NCI-H2196 treated with DMSO at 0.1 percent for 48 hours (cell line): ENCODE measurements at regions not wholly inside any gene's neighbourhood (a gene's known extent, or its start where the extent isn't known, plus 50 kb on each side); places are given as distances from the start of the nearest gene placed in this dataset.
"Not testable (repeated sequence)": the region's sequence is repeated elsewhere in the genome, so short reads cannot be mapped to it uniquely, and the experiment has no call there.

ENCODE experiments used
- DNase-seq: peaks from one replicate; lab custom pipeline; 2025; ENCODE audit not compliant: unreplicated experiment; lab: John Stamatoyannopoulos, UW

GRCh38 chr18:53821141-53821540 lies 403.3 kb downstream of the MBD2 start:
- DNase-seq, result not testable (repeated sequence)

DNA sequence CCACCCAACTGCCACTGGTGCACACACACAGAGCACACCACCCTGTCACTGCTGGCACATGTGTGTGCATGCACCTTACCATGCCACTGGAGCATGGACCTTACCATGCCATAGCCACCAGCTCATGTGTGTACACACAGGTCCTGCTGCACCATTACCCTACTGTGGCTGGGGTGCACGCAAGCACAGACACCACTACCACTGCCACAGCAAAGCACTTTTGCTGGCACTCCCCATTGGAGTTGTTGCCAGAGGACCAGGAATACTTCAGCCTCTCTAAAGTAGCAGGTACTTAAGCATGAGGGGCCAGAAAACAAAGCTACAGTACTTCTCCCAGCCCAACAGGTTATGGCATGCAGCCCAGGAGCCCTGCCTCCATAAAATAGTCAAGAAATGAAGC lies 404.8 kb downstream of the MBD2 start:
- no peak for DNase-seq

GRCh38 chr18:53819174-53819573 lies 405.3 kb downstream of the MBD2 start:
- no peak for DNase-seq

GRCh38 chr18:53817976-53818950 lies 406.2 kb downstream of the MBD2 start:
- no peak for DNase-seq

DNA sequence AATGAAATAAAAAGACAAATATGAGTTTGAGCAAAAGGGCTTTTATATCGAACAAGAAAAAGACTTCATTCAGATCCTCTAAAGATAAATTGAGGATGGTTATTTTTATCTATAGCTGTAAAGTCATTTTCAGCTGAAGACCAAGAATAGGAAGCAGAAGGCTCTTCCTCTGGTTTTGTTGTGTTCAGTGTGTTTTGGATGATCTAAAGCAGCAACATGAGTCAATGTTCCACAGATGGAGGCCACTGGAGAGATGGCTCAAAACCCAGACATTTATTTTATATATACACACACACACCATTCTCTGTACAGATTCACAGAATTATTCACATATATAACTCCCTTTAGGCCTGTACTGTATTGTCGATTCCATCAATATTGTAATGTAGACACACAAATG lies 424.3 kb downstream of the MBD2 start:
- no peak for DNase-seq

GRCh38 chr18:53799134-53799533 lies 425.3 kb downstream of the MBD2 start:
- no peak for DNase-seq

GRCh38 chr18:53798516-53798915 lies 426.0 kb downstream of the MBD2 start:
- DNase-seq, result no peak

GRCh38 chr18:53797998-53798495 lies 426.4 kb downstream of the MBD2 start:
- no peak for DNase-seq

DNA sequence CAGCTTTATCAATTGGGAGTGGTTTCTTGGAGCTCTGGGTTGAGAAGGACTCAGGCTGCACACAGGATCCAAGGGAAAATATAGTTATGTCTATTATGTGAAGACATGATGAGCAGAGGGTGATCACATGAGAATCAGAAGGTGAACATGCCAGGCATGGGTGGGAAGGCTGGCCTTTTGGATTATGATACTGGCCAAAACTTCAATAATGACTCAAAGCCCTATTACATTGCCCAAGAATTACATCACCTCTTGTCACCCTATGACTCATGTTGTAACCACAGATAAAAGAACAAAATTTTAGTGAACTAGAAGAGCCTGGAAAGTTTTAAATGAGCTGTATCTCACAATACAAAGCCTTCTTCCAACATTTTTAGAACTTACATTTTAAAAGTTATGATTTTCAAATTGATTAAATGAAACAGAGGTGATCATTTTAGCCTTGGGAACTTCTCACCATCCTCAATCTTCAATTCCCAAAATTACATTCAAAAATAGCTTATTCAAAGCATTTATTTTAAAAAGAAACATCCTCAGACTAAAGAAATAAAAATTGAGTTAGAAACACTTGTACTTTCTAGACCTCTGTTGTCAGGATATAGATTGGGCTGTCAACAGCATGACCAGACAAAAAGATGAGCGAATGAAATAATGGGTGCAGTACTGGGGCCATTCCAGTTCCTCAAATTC lies 428.3 kb downstream of the MBD2 start:
- DNase-seq, result no peak

DNA sequence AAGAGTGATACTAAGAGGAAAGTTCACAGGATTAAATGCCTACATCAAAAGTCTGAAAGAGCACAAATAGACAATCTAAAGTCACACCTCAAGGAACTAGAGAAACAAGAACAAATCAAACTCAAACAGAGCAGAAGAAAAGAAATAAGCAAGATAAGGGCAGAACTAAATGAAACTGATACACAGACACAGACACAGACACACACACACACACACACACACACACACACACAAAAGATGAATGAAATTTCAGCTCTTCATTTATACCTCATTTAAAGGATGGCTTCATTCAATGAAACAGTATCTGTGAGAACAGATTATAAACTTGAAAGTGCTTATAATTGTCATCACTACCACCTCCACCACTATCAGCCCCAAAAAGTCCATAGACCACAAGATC lies 428.9 kb downstream of the MBD2 start:
- DNase-seq, result no peak

- DNase-seq, result no peak
These were observed 429.4 kb downstream of the MBD2 start for GRCh38 chr18:53795061-53795460.

- no peak for DNase-seq
These were observed 431.7 kb downstream of the MBD2 start for GRCh38 chr18:53792762-53793161.

DNA sequence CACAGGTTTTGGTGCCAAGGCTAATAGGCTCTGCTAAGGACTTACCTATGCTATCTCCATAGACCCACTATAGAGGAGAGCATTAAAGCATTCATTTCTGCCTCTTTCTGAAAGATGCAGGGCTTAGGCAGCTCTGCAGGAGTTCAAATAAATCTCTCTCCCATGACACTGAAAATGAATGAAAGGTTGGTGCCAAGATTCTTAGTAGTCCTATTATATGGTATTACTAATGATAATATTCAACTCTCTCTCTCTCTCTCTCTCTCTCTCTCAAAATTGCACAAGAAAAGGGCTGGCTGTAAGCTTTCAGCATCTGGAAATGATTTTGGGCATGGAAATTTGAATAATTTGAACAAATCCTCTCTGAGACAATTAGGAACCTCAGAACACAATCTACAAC lies 433.7 kb downstream of the MBD2 start:
- DNase-seq, result no peak

DNA sequence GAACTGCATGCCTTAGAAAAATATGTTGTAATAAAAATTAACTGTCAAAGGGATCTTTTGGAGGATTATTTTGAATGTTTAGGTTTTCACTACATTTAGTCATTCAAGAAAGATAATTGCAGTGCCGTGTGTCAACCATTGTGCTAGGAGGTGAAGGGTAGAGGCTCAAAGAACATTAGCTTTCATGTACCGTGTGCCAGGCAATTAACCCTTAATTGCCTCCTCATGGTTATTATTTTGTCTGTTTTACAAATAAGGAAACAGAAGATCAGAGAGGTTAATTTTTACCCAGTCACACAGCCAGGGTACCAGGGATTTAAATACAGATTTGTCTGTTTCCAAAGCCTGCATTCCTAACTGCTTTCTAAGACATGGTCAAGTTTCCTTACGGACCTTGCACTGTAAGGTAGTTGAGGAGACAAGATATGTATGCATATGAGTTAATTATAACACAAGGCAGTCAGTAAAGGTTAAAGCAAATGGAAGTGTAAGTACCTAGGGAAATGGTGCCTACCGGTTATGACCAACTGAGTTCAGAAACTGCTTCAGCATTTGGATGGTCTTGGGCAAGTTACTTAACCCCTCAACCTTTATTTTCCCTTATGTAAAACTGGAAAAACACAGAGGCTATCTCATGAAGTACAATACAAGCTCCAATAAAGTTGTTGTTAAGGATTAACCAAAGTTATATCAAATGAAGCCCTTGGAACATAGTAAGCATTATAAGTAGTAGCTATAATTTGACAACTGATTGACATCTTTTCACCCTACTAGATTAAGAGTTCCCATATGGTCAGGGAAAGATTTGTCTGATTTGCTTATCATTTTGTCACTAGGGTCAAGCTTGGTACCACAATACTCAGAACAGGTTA lies 434.9 kb downstream of the MBD2 start:
- no peak for DNase-seq

DNA sequence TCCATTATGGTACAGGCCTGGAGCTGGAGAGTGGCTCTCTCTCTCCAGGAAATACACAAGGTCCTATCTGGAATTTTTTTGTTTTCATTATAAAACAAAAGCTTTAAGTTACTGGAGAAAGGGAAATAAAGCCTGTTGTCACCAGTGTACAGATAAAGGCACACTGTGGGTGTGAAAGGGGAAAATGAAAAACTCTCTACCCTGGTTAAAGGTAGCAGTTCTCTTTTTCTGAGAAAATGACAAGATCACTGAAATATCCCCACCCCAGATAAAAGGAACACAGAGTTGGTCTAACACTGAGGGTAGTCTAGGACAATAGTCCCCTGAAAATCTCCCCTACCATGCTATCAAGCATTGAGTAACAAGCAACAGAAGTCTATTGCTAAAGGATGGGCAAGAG lies 438.7 kb downstream of the MBD2 start:
- DNase-seq, result no peak

GRCh38 chr18:53784253-53784652 lies 440.2 kb downstream of the MBD2 start:
- DNase-seq, result no peak

- no peak for DNase-seq
These were observed 443.8 kb downstream of the MBD2 start for GRCh38 chr18:53780666-53781065.

- DNase-seq, result no peak
These were observed 452.2 kb downstream of the MBD2 start for GRCh38 chr18:53772293-53772692.

- DNase-seq, result peak; percentile 12
These were observed 452.8 kb downstream of the MBD2 start for GRCh38 chr18:53771664-53772063.

DNA sequence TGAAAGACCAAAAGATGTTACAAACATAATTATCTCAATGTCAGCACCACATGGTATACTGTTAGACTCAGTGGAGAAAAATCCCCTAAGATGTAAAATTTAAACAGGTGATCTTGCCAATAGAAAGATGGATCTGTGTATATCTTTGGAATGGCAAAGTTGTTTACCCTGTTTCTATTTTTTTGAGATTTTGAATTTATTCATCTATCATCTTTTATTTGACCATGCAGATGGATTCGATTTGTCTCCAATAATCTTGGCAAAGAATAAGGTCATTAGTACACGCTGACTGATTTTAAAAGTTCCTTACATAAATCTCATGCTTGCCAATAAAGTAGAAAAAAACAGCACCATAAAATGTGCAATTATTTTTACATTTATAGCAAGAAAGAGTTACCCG lies 459.3 kb downstream of the MBD2 start:
- DNase-seq, result no peak

GRCh38 chr18:53764086-53764485 lies 460.4 kb downstream of the MBD2 start:
- DNase-seq, result no peak
